Activated CD8-positive, alpha-beta T cell treated with anti-CD3 and anti-CD28 coated beads for 36 hours (primary cell): ENCODE measurements at regions not wholly inside any gene's neighbourhood (a gene's known extent, or its start where the extent isn't known, plus 50 kb on each side); places are given as distances from the start of the nearest gene placed in this dataset.

Source experiments
- ATAC-seq: fragments of 200-7000 bp; cut with Tn5 transposase; one replicate; pipeline ENCODE4 v1.10.0; 2021; ENCODE audit warnings: mild to moderate bottlenecking, moderate library complexity
- CTCF ChIA-PET: fragments of 350-600 bp; sonication (Branson Sonifier 250); formaldehyde crosslinking; loops from one replicate; lab custom pipeline; 2021; ENCODE audit warnings: antibody characterized with exemption; lab: Charles Lee
- POLR2A ChIA-PET: fragments of 350-600 bp; sonication (Branson Sonifier 250); formaldehyde crosslinking; loops from one replicate; lab custom pipeline; 2021; ENCODE audit warnings: antibody characterized with exemption; lab: Charles Lee
- DNase-seq: peaks from one replicate; pipeline ENCODE4 v3.0.0-alpha.2; 2020
- H3K27ac Mint-ChIP-seq: one replicate; pipeline ENCODE4 v1.8.0; 2021; ENCODE audit warnings: mild to moderate bottlenecking, mixed read lengths
- H3K27me3 Mint-ChIP-seq: one replicate; pipeline ENCODE4 v1.8.0; 2021; ENCODE audit warnings: mixed read lengths
- H3K36me3 Mint-ChIP-seq: one replicate; pipeline ENCODE4 v1.8.0; 2021; ENCODE audit warnings: low read depth, mixed read lengths
- H3K4me1 Mint-ChIP-seq: one replicate; pipeline ENCODE4 v1.8.0; 2021; ENCODE audit warnings: low read depth, mixed read lengths
- H3K4me3 Mint-ChIP-seq: one replicate; pipeline ENCODE4 v1.8.0; 2021; ENCODE audit warnings: mild to moderate bottlenecking, moderate library complexity, mixed read lengths
- H3K9me3 Mint-ChIP-seq: one replicate; pipeline ENCODE4 v1.8.0; 2021; ENCODE audit warnings: mixed read lengths
- CTCF ChIP-seq: fragments of 200-600 bp; IDR thresholded peaks from one replicate; pipeline ENCODE4 v1.8.0; 2022; ENCODE audit warnings: antibody characterized with exemption, mild to moderate bottlenecking
- intact Hi-C: fragments of 100-400 bp; cut with micrococcal nuclease; formaldehyde crosslinking; loops from one replicate; pipeline ENCODE4 v1.10.0; 2022

- no peak overlapping the region for H3K4me3 Mint-ChIP-seq
These were observed 667.1 kb downstream of the INHBA start for GRCh38 chr7:41035794-41036193.

GRCh38 chr7:41033500-41033899, 669.4 kb downstream of the INHBA start:
- H3K9me3 Mint-ChIP-seq: no peaks in the 10 kb centered on the region
- ChIA-PET POLR2A (no interaction called here), CTCF (no interaction called here)
- intact Hi-C loops: no loop called here
- DNase-seq (no peak), ATAC-seq (no peak)
- no peak overlapping the region for H3K4me3 Mint-ChIP-seq
- no peaks in the 10 kb centered on the region for H3K36me3 Mint-ChIP-seq
- no peaks in the 10 kb centered on the region for H3K27me3 Mint-ChIP-seq
- no peaks in the 10 kb centered on the region for H3K4me1 Mint-ChIP-seq
- H3K27ac Mint-ChIP-seq: no peak overlapping the region
- TF ChIP-seq CTCF: no peak

More at GRCh38 chr7:41035794-41036193, 667.1 kb downstream of the INHBA start:
- no peaks in the 10 kb centered on the region for H3K36me3 Mint-ChIP-seq
- POLR2A ChIA-PET: interaction anchor here (0.7 kb wide), 1 partner anchor 427 kb away, joined by 3 read pairs; no protein-coding TSS in a partner anchor
- TF ChIP-seq CTCF: no peak
- DNase-seq (no peak), ATAC-seq (no peak)
- H3K27me3 Mint-ChIP-seq: no peaks in the 10 kb centered on the region
- no peaks in the 10 kb centered on the region for H3K4me1 Mint-ChIP-seq
- CTCF ChIA-PET: no interaction called here
- intact Hi-C loops: no loop called here
- H3K27ac Mint-ChIP-seq: no peak overlapping the region
- no peaks in the 10 kb centered on the region for H3K9me3 Mint-ChIP-seq

- Mint-ChIP-seq H3K4me3 (no peak overlapping the region), H3K36me3 (no peaks in the 10 kb centered on the region), H3K4me1 (no peaks in the 10 kb centered on the region), H3K9me3 (no peaks in the 10 kb centered on the region), H3K27me3 (no peaks in the 10 kb centered on the region), H3K27ac (no peak overlapping the region)
- no peak for ATAC-seq
- CTCF ChIA-PET: no interaction called here
- no peak for TF ChIP-seq CTCF
- intact Hi-C loops: no loop called here
- POLR2A ChIA-PET: no interaction called here
- no peak for DNase-seq
These were observed 672.2 kb downstream of the INHBA start for GRCh38 chr7:41030673-41031072.

GRCh38 chr7:41029072-41029499, 673.8 kb downstream of the INHBA start:
- H3K27me3 Mint-ChIP-seq: no peaks in the 10 kb centered on the region
- intact Hi-C loops: no loop called here
- H3K4me1 Mint-ChIP-seq: no peaks in the 10 kb centered on the region
- ChIA-PET POLR2A (no interaction called here), CTCF (no interaction called here)
- H3K9me3 Mint-ChIP-seq: no peaks in the 10 kb centered on the region
- ATAC-seq (no peak), DNase-seq (peak; percentile 4)
- no peak for TF ChIP-seq CTCF
- H3K4me3 Mint-ChIP-seq: no peak overlapping the region
- H3K36me3 Mint-ChIP-seq: no peaks in the 10 kb centered on the region
- H3K27ac Mint-ChIP-seq: no peak overlapping the region

GRCh38 chr7:41028580-41028979, 674.3 kb downstream of the INHBA start:
- CTCF ChIA-PET: no interaction called here
- intact Hi-C loops: no loop called here
- POLR2A ChIA-PET: no interaction called here
- no peak overlapping the region for H3K4me3 Mint-ChIP-seq
- no peaks in the 10 kb centered on the region for H3K36me3 Mint-ChIP-seq
- no peaks in the 10 kb centered on the region for H3K27me3 Mint-ChIP-seq
- no peaks in the 10 kb centered on the region for H3K9me3 Mint-ChIP-seq
- TF ChIP-seq CTCF: no peak
- no peak for DNase-seq
- no peak overlapping the region for H3K27ac Mint-ChIP-seq
- ATAC-seq: no peak
- H3K4me1 Mint-ChIP-seq: no peaks in the 10 kb centered on the region
